ENCODE measurements at regions not wholly inside any gene's neighbourhood (a gene's known extent, or its start where the extent isn't known, plus 50 kb on each side); places are given as distances from the start of the nearest gene placed in this dataset.

DNA sequence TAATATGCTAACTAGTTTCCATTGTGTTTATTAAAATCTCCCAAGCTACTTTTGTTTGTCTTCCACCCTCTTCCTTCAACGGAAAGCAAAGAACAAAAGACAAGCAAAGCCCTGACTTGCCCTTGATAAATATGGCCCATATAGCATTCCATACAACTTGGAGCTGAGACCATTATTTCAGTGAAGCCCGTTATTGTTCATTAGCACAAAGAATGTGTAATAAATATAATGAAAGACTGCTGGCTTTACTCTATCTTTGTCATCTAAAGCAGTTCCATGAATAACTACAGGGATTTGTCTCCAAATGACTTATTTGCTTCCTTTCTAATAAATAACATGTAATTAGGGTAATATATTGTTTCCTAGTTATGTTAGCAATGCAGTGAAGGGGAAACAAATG lies 270.7 kb upstream of the TLE4 start:
- WGBS, 2 donors: 28 to 33% methylated on average over 2 of the region's 2 CpGs

DNA sequence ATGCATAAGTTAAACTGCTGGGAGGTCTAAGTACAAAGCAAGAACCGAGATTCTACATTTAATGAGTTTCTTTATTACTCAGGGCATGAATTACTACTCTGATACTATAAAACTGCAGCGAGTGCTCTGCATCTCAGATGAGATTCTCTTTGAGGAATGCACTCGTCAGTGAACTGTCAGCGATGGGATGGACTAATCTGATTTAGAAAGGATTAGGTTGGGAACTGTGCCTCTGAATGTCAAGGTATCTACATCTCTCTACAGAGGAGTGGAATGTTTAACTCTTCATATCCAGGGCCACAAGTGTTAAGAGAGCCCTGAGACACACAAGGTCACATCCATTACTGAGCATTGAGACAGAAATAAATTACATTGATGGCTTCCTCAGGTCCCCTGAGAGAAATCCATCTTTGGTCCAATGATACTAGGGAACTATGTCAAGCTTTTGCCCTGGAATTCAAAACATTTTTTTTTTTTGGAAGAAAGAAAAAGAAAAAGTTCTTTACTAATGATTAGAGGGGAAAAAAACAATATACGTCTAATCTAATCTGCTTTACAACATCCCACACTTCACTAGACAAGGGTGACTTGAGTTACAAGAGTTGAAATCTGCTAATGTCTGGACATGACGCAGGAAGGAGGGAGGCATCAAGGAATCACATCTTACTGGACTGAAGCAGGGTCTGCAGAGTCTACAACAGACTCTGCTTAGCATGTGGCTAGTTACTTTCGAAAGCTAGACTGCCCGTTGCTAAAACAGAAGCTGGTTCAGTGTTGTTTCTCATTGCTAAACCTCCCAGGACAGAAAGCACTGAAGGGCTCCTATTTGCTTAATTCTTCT lies 270.0 kb upstream of the TLE4 start:
- 47 to 50% methylated on average over 8 of the region's 8 CpGs for WGBS, 2 donors
- no peak overlapping the region for H3K4me3 ChIP-seq (ENCODE audit: low read depth, poor library complexity, severe bottlenecking)
- TF ChIP-seq POLR2A (IDR thresholded peaks at IDR 0.05): no peak
- TF ChIP-seq, protein P1, sequence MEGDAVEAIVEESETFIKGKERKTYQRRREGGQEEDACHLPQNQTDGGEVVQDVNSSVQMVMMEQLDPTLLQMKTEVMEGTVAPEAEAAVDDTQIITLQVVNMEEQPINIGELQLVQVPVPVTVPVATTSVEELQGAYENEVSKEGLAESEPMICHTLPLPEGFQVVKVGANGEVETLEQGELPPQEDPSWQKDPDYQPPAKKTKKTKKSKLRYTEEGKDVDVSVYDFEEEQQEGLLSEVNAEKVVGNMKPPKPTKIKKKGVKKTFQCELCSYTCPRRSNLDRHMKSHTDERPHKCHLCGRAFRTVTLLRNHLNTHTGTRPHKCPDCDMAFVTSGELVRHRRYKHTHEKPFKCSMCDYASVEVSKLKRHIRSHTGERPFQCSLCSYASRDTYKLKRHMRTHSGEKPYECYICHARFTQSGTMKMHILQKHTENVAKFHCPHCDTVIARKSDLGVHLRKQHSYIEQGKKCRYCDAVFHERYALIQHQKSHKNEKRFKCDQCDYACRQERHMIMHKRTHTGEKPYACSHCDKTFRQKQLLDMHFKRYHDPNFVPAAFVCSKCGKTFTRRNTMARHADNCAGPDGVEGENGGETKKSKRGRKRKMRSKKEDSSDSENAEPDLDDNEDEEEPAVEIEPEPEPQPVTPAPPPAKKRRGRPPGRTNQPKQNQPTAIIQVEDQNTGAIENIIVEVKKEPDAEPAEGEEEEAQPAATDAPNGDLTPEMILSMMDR (IDR thresholded peaks at IDR 0.05): no peak
- no peak for DNase-seq (ENCODE audit: low spot score in 2 of 2)
- intact Hi-C loops (cut with DNase I; ENCODE audit: low total_unique reads): no loop called here

More for the DNA sequence above, 270.7 kb upstream of the TLE4 start:
- H3K4me3 ChIP-seq (ENCODE audit: low read depth, poor library complexity, severe bottlenecking): no peak overlapping the region
- TF ChIP-seq POLR2A (IDR thresholded peaks at IDR 0.05): no peak
- TF ChIP-seq, protein P1 (IDR thresholded peaks at IDR 0.05): no peak
- intact Hi-C loops (cut with DNase I; ENCODE audit: low total_unique reads): no loop called here
- DNase-seq (ENCODE audit: low spot score in 2 of 2): no peak

- 57 to 59% methylated on average over 4 of the region's 4 CpGs for WGBS, 2 donors
- TF ChIP-seq POLR2A (IDR thresholded peaks at IDR 0.05): no peak
- TF ChIP-seq, protein P1 (IDR thresholded peaks at IDR 0.05): no peak
- intact Hi-C loops (cut with DNase I; ENCODE audit: low total_unique reads): no loop called here
- no peak overlapping the region for H3K4me3 ChIP-seq (ENCODE audit: low read depth, poor library complexity, severe bottlenecking)
- DNase-seq (ENCODE audit: low spot score in 2 of 2): no peak
Observed at GRCh38 chr9:79302569-79302968, 269.2 kb upstream of the TLE4 start.

DNA sequence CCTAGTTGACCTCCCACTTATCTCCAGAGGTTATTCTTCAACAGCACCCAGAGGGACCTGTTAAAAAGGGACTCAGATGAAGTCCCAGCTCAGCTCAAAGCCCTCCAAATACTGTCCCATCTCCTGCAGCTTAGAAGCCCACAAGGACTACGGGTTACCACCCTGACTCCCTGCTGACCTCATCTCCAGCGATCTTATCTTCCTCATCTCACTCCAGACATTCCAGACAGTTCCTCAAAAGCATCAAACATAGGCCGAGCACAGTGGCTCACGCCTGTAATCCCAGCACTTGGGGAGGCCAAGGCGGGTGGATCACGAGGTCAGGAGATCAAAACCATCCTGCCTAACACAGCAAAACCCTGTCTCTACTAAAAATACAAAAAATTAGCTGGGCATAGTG lies 263.8 kb upstream of the TLE4 start:
- 73 to 87% methylated on average over 6 of the region's 6 CpGs for WGBS, 2 donors
- H3K4me3 ChIP-seq (ENCODE audit: low read depth, poor library complexity, severe bottlenecking): no peak overlapping the region
- no peak for DNase-seq (ENCODE audit: low spot score in 2 of 2)
- TF ChIP-seq, protein P1 (IDR thresholded peaks at IDR 0.05): no peak
- TF ChIP-seq POLR2A (IDR thresholded peaks at IDR 0.05): no peak
- intact Hi-C loops (cut with DNase I; ENCODE audit: low total_unique reads): no loop called here

DNA sequence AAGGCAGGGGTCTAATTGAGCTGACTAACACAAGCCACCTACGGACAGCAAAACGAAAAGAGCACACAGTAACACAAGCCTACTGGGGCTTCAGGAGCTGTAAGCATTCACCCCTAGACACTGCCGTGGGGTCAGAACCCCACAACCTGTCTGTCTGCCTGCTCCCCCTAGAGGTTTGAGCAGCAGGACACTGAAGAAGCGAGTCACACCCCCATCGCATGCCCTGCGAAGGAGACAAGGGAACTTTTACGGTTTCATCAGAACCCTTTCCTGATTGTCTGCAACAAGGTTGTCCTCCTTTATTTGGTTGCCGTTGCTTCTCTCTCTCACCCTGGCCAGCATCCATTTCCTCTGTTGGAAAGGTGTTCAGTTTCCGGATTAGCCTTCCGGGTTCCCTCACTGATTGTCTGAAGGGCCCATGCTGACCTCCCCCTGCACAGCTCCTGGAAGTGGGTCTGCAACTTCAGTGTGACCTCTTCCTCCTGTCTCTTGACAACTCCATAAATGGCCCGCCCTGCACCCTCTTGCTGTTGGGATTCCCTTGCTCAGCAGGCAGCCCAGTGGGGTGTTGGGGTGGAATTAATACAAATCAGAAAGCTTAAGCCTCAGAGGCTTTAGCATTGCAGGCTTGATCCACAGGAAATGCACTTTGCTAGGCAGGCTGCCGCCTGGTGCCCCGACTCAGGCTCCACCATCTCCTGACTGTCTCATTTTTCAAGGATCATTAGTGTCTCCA lies 258.9 kb upstream of the TLE4 start:
- TF ChIP-seq, protein P1 (IDR thresholded peaks at IDR 0.05): no peak
- TF ChIP-seq POLR2A (IDR thresholded peaks at IDR 0.05): no peak
- no peak overlapping the region for H3K4me3 ChIP-seq (ENCODE audit: low read depth, poor library complexity, severe bottlenecking)
- intact Hi-C loops (cut with DNase I; ENCODE audit: low total_unique reads): no loop called here
- no peak for DNase-seq (ENCODE audit: low spot score in 2 of 2)
- 86% methylated on average over 13 of the region's 13 CpGs for WGBS, 2 donors
